GM18520 (cell line): ENCODE measurements at regions not wholly inside any gene's neighbourhood (a gene's known extent, or its start where the extent isn't known, plus 50 kb on each side); places are given as distances from the start of the nearest gene placed in this dataset.
"Not testable (repeated sequence)": the region's sequence is repeated elsewhere in the genome, so short reads cannot be mapped to it uniquely, and the experiment has no call there.

ENCODE experiments used
- ATAC-seq: cut with Tn5 transposase; IDR thresholded peaks from one replicate; pipeline ENCODE4 v1.9.1; 2021; ENCODE audit not compliant: unreplicated experiment

GRCh38 chr4:62550121-62550520, 1350.0 kb downstream of the ADGRL3 start:
- no peak for ATAC-seq

GRCh38 chr4:62549601-62550000, 1349.5 kb downstream of the ADGRL3 start:
- ATAC-seq = no peak

- no peak for ATAC-seq
Observed at GRCh38 chr4:62548765-62549164, 1348.6 kb downstream of the ADGRL3 start.

GRCh38 chr4:62548108-62548524, 1348.0 kb downstream of the ADGRL3 start:
- no peak for ATAC-seq

- peak; percentile 52 for ATAC-seq
Observed at GRCh38 chr4:62544428-62544827, 1344.3 kb downstream of the ADGRL3 start.

- ATAC-seq = no peak
Observed at GRCh38 chr4:62543002-62543401, 1342.9 kb downstream of the ADGRL3 start.

- ATAC-seq = no peak
Observed at GRCh38 chr4:62533573-62533972, 1333.4 kb downstream of the ADGRL3 start.

- no peak for ATAC-seq
Observed at GRCh38 chr4:62531731-62532130, 1331.6 kb downstream of the ADGRL3 start.

- no peak for ATAC-seq
Observed at GRCh38 chr4:62531264-62531663, 1331.1 kb downstream of the ADGRL3 start.

- ATAC-seq = no peak
Observed at GRCh38 chr4:62528874-62529273, 1328.7 kb downstream of the ADGRL3 start.

- ATAC-seq = no peak
Observed at GRCh38 chr4:62526671-62527070, 1326.5 kb downstream of the ADGRL3 start.

GRCh38 chr4:62523256-62523655, 1323.1 kb downstream of the ADGRL3 start:
- no peak for ATAC-seq

GRCh38 chr4:62522273-62522672, 1322.1 kb downstream of the ADGRL3 start:
- no peak for ATAC-seq

GRCh38 chr4:62517716-62518115, 1317.6 kb downstream of the ADGRL3 start:
- ATAC-seq = no peak

- no peak for ATAC-seq
Observed at GRCh38 chr4:62513306-62513705, 1313.2 kb downstream of the ADGRL3 start.

- ATAC-seq = no peak
Observed at GRCh38 chr4:62512271-62512670, 1312.1 kb downstream of the ADGRL3 start.

GRCh38 chr4:62510228-62510627, 1310.1 kb downstream of the ADGRL3 start:
- ATAC-seq = no peak

GRCh38 chr4:62500296-62500695, 1300.2 kb downstream of the ADGRL3 start:
- ATAC-seq = no peak

GRCh38 chr4:62495032-62495431, 1294.9 kb downstream of the ADGRL3 start:
- no peak for ATAC-seq

GRCh38 chr4:62491756-62492155, 1291.6 kb downstream of the ADGRL3 start:
- not testable (repeated sequence) for ATAC-seq

GRCh38 chr4:62490635-62491034, 1290.5 kb downstream of the ADGRL3 start:
- no peak for ATAC-seq

- no peak for ATAC-seq
Observed at GRCh38 chr4:62487016-62487415, 1286.9 kb downstream of the ADGRL3 start.

- ATAC-seq = no peak
Observed at GRCh38 chr4:62484357-62484756, 1284.2 kb downstream of the ADGRL3 start.

GRCh38 chr4:62482355-62482754, 1282.2 kb downstream of the ADGRL3 start:
- ATAC-seq = no peak
